ENCODE measurements at regions not wholly inside any gene's neighbourhood (a gene's known extent, or its start where the extent isn't known, plus 50 kb on each side); places are given as distances from the start of the nearest gene placed in this dataset.

DNA sequence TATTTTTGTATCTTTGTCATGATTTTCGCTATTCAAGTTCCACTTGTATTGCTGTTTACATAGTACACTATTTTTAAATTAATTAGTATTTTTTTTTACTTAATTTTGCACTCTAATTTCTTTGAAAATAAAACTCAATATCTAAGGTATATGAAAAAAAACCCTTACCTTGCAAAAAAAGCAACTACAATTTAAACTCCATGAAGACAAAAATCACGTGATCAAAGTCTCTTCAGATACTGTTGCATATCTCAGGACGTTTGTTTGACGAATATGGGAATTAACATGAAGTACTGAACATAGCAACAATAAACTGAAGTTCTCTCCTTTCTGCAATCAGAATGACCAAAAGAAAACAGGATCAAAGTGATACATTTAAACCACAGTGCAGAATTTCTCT, 968.4 kb upstream of the SEL1L start:
- TF ChIP-seq SUZ12 (IDR thresholded peaks at IDR 0.05), result no peak
- no peak for TF ChIP-seq CTBP1 (IDR thresholded peaks at IDR 0.05; ENCODE audit: borderline replicate concordance)
- TF ChIP-seq TARDBP (IDR thresholded peaks at IDR 0.05), result no peak
- TF ChIP-seq, protein P1, sequence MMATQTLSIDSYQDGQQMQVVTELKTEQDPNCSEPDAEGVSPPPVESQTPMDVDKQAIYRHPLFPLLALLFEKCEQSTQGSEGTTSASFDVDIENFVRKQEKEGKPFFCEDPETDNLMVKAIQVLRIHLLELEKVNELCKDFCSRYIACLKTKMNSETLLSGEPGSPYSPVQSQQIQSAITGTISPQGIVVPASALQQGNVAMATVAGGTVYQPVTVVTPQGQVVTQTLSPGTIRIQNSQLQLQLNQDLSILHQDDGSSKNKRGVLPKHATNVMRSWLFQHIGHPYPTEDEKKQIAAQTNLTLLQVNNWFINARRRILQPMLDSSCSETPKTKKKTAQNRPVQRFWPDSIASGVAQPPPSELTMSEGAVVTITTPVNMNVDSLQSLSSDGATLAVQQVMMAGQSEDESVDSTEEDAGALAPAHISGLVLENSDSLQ (IDR thresholded peaks at IDR 0.05), result no peak
- TF ChIP-seq ELF4 (IDR thresholded peaks at IDR 0.05), result no peak
- TF ChIP-seq NFRKB (IDR thresholded peaks at IDR 0.05), result no peak
- TF ChIP-seq ZNF384 (IDR thresholded peaks at IDR 0.05), result no peak
- TF ChIP-seq FOXA1 (IDR thresholded peaks at IDR 0.05), result no peak
- no peak for TF ChIP-seq SP1 (IDR thresholded peaks at IDR 0.05)
- no peak for TF ChIP-seq BHLHE40 (IDR thresholded peaks at IDR 0.05; ENCODE audit: borderline replicate concordance)
- no peak for TF ChIP-seq FOXM1 (IDR thresholded peaks at IDR 0.05; ENCODE audit: borderline replicate concordance)
- no peak for TF ChIP-seq FOXK2 (IDR thresholded peaks at IDR 0.05)
- no peak for TF ChIP-seq L3MBTL2 (conservative IDR thresholded peaks at IDR 0.05)
